ENCODE measurements at regions not wholly inside any gene's neighbourhood (a gene's known extent, or its start where the extent isn't known, plus 50 kb on each side); places are given as distances from the start of the nearest gene placed in this dataset.
"Not testable (repeated sequence)": the region's sequence is repeated elsewhere in the genome, so short reads cannot be mapped to it uniquely, and the experiment has no call there.

- peaks cover 9 to 13% of the 10 kb centered on the region in 2 donors for H3K27me3 Mint-ChIP-seq
These were observed 373.2 kb upstream of the PODXL start for GRCh38 chr7:131929632-131930031.

GRCh38 chr7:131927770-131928423, 371.5 kb upstream of the PODXL start:
- no peaks in the 10 kb centered on the region for H3K36me3 ChIP-seq (ENCODE audit: control insufficient read depth in 2 of 2, extremely low read depth in 1 of 2, insufficient read depth in 1 of 2, low read length in 1 of 2)
- H3K9me3 Mint-ChIP-seq, result peaks cover 0 to 2% (median 0%) of the 10 kb centered on the region in 3 donors
- no peaks in the 10 kb centered on the region for H3K4me1 Mint-ChIP-seq
- H3K27me3 ChIP-seq (replicated peaks in 1 of 2; ENCODE audit: control insufficient read depth in 2 of 2, extremely low read depth in 1 of 2, insufficient read depth in 2 of 2, low read length in 1 of 2), result no peaks in the 10 kb centered on the region
- no peaks in the 10 kb centered on the region for H3K9me3 ChIP-seq
- WGBS (ENCODE audit: insufficient coverage), result 49% methylated on average over 5 of the region's 12 CpGs
- no peak for DNase-seq
- POLR2A ChIA-PET, result no interaction called here
- no peaks in the 10 kb centered on the region for H3K4me1 ChIP-seq (ENCODE audit: control insufficient read depth in 1 of 2, extremely low read depth in 1 of 2, insufficient read depth in 2 of 2, low read length in 2 of 2)
- H3K27me3 Mint-ChIP-seq, result peaks cover 7 to 13% of the 10 kb centered on the region in 2 donors
- no peaks in the 10 kb centered on the region for H3K36me3 Mint-ChIP-seq
- CTCF ChIA-PET, result no interaction called here
- no peak overlapping the region for H3K27ac ChIP-seq (ENCODE audit: low read length)
- H3K4me3 ChIP-seq (ENCODE audit: control insufficient read depth in 1 of 2, extremely low read depth in 1 of 2, low read length in 1 of 2), result no peak overlapping the region
- no peak overlapping the region for H3K4me3 Mint-ChIP-seq
- ATAC-seq (replicated peaks in 1 of 4), result no peak
- H3K27ac Mint-ChIP-seq, result no peak overlapping the region

More at GRCh38 chr7:131929632-131930031, 373.2 kb upstream of the PODXL start:
- Mint-ChIP-seq H3K4me3 (no peak overlapping the region), H3K27ac (no peak overlapping the region), H3K36me3 (no peaks in the 10 kb centered on the region), H3K4me1 (no peaks in the 10 kb centered on the region), H3K9me3 (no peaks in the 10 kb centered on the region)
- no peaks in the 10 kb centered on the region for H3K4me1 ChIP-seq (ENCODE audit: control insufficient read depth in 1 of 2, extremely low read depth in 1 of 2, insufficient read depth in 2 of 2, low read length in 2 of 2)
- H3K27me3 ChIP-seq (replicated peaks in 1 of 2; ENCODE audit: control insufficient read depth in 2 of 2, extremely low read depth in 1 of 2, insufficient read depth in 2 of 2, low read length in 1 of 2), result no peaks in the 10 kb centered on the region
- no peak for ATAC-seq (replicated peaks in 1 of 4)
- H3K27ac ChIP-seq (ENCODE audit: low read length), result no peak overlapping the region
- POLR2A ChIA-PET, result no interaction called here
- CTCF ChIA-PET, result no interaction called here
- H3K36me3 ChIP-seq (ENCODE audit: control insufficient read depth in 2 of 2, extremely low read depth in 1 of 2, insufficient read depth in 1 of 2, low read length in 1 of 2), result no peaks in the 10 kb centered on the region
- H3K9me3 ChIP-seq, result no peaks in the 10 kb centered on the region
- no peak for DNase-seq
- H3K4me3 ChIP-seq (ENCODE audit: control insufficient read depth in 1 of 2, extremely low read depth in 1 of 2, low read length in 1 of 2), result no peak overlapping the region

DNA sequence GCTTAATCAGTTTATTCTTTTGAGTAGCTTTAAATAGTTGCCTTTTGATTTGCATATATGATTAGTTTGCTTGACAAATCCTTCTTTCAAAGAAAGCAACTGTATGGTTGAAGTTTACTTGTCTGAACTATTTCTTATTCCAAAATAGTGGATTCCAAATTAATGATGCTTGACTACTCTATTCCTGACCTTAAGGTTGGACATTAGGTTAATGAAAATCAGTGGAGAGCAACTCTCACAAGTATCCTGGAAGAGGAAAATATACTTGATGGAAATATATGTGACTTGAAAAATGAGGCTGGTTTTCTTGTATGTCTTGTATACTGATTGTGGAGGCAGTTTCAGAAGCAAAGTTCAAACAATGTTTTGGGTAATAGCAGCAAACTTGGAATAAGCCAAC, 369.2 kb upstream of the PODXL start:
- Mint-ChIP-seq H3K36me3 (no peaks in the 10 kb centered on the region), H3K4me3 (no peak overlapping the region), H3K27me3 (peaks cover 2 to 13% of the 10 kb centered on the region in 2 donors), H3K27ac (no peak overlapping the region), H3K9me3 (peaks cover 0 to 7% (median 2%) of the 10 kb centered on the region in 3 donors), H3K4me1 (no peaks in the 10 kb centered on the region)
- H3K27ac ChIP-seq (ENCODE audit: low read length), result no peak overlapping the region
- DNase-seq (no peak), ATAC-seq (replicated peaks in 1 of 4) (no peak)
- no peaks in the 10 kb centered on the region for H3K9me3 ChIP-seq
- no peaks in the 10 kb centered on the region for H3K36me3 ChIP-seq (ENCODE audit: control insufficient read depth in 2 of 2, extremely low read depth in 1 of 2, insufficient read depth in 1 of 2, low read length in 1 of 2)
- H3K27me3 ChIP-seq (replicated peaks in 1 of 2; ENCODE audit: control insufficient read depth in 2 of 2, extremely low read depth in 1 of 2, insufficient read depth in 2 of 2, low read length in 1 of 2), result no peaks in the 10 kb centered on the region
- POLR2A ChIA-PET, result no interaction called here
- no peak overlapping the region for H3K4me3 ChIP-seq (ENCODE audit: control insufficient read depth in 1 of 2, extremely low read depth in 1 of 2, low read length in 1 of 2)
- CTCF ChIA-PET, result no interaction called here
- H3K4me1 ChIP-seq (ENCODE audit: control insufficient read depth in 1 of 2, extremely low read depth in 1 of 2, insufficient read depth in 2 of 2, low read length in 2 of 2), result no peaks in the 10 kb centered on the region

- H3K4me3 ChIP-seq (ENCODE audit: control insufficient read depth in 1 of 2, extremely low read depth in 1 of 2, low read length in 1 of 2), result no peak overlapping the region
- Mint-ChIP-seq H3K27ac (no peak overlapping the region), H3K4me1 (no peaks in the 10 kb centered on the region), H3K9me3 (peaks cover 0 to 7% (median 2%) of the 10 kb centered on the region in 3 donors), H3K36me3 (no peaks in the 10 kb centered on the region), H3K4me3 (peak overlapping the region in 1 of 3 donors; percentile 1), H3K27me3 (peaks cover 1 to 10% of the 10 kb centered on the region in 2 donors)
- no peaks in the 10 kb centered on the region for H3K4me1 ChIP-seq (ENCODE audit: control insufficient read depth in 1 of 2, extremely low read depth in 1 of 2, insufficient read depth in 2 of 2, low read length in 2 of 2)
- DNase-seq, result no peak
- WGBS (ENCODE audit: insufficient coverage), result no CpG with 5 or more reads among the region's 3 CpGs
- ChIA-PET CTCF (no interaction called here), POLR2A (no interaction called here)
- H3K36me3 ChIP-seq (ENCODE audit: control insufficient read depth in 2 of 2, extremely low read depth in 1 of 2, insufficient read depth in 1 of 2, low read length in 1 of 2), result no peaks in the 10 kb centered on the region
- no peaks in the 10 kb centered on the region for H3K9me3 ChIP-seq
- no peak for ATAC-seq (replicated peaks in 1 of 4)
- H3K27me3 ChIP-seq (replicated peaks in 1 of 2; ENCODE audit: control insufficient read depth in 2 of 2, extremely low read depth in 1 of 2, insufficient read depth in 2 of 2, low read length in 1 of 2), result no peaks in the 10 kb centered on the region
- H3K27ac ChIP-seq (ENCODE audit: low read length), result no peak overlapping the region
These were observed 368.4 kb upstream of the PODXL start for GRCh38 chr7:131924857-131925256.

DNA sequence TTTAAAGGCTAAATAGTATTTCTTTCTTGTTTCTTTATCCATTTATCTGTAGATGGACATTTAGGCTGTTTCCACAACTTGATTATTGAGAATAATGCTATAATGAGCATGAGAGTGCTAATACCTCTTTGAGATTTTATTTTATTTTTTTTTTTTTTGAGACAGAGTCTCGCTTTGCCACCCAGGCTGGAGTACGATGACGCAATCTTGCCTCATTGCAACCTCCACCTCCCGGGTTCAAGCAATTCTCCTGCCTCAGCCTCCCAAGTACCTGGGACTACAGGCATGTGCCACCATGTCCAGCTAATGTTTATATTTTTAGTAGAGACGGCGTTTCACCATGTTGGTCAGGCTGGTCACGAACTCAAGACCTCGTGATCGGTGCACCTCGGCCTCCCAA, 366.5 kb upstream of the PODXL start:
- H3K4me1 ChIP-seq (ENCODE audit: control insufficient read depth in 1 of 2, extremely low read depth in 1 of 2, insufficient read depth in 2 of 2, low read length in 2 of 2); H3K27ac ChIP-seq (ENCODE audit: low read length); H3K36me3 ChIP-seq (ENCODE audit: control insufficient read depth in 2 of 2, extremely low read depth in 1 of 2, insufficient read depth in 1 of 2, low read length in 1 of 2); H3K27ac Mint-ChIP-seq; H3K4me1 Mint-ChIP-seq; H3K27me3 ChIP-seq (replicated peaks in 1 of 2; ENCODE audit: control insufficient read depth in 2 of 2, extremely low read depth in 1 of 2, insufficient read depth in 2 of 2, low read length in 1 of 2); H3K27me3 Mint-ChIP-seq; H3K4me3 ChIP-seq (ENCODE audit: control insufficient read depth in 1 of 2, extremely low read depth in 1 of 2, low read length in 1 of 2); DNase-seq; CTCF ChIA-PET; H3K4me3 Mint-ChIP-seq; ATAC-seq (replicated peaks in 1 of 4); H3K36me3 Mint-ChIP-seq; H3K9me3 ChIP-seq; H3K9me3 Mint-ChIP-seq: not testable (repeated sequence)
- POLR2A ChIA-PET, result interaction anchor here in 1 of 2 donors (0.7 kb wide), 1 partner anchor 21 kb away, joined by 11 read pairs; no protein-coding TSS in a partner anchor
- WGBS (ENCODE audit: insufficient coverage), result 95% methylated on average over 7 of the region's 10 CpGs

DNA sequence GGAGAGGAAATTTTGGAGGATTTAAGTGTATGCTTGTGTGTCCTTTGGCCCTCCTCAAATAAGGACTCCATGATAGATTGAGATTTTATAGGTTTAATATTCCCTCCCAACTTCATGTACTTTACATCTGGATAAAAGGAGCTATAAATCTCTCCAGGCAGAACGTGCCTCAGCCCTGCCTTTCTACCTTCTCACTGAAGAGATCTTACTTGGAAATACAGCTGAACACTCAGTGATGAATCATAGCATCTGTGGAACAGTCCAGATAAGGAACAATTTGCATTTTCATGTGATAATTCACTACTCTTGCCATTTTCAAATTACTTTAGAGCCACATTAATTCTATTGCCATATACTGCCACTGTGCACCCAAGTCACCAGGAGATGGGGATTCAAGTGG, 364.6 kb upstream of the PODXL start:
- no peak overlapping the region for H3K27ac ChIP-seq (ENCODE audit: low read length)
- Mint-ChIP-seq H3K27me3 (no peaks in the 10 kb centered on the region), H3K27ac (no peak overlapping the region), H3K4me1 (no peaks in the 10 kb centered on the region), H3K4me3 (no peak overlapping the region), H3K36me3 (no peaks in the 10 kb centered on the region), H3K9me3 (peaks cover 0 to 7% (median 2%) of the 10 kb centered on the region in 3 donors)
- ATAC-seq (replicated peaks in 1 of 4) (no peak), DNase-seq (no peak)
- H3K27me3 ChIP-seq (replicated peaks in 1 of 2; ENCODE audit: control insufficient read depth in 2 of 2, extremely low read depth in 1 of 2, insufficient read depth in 2 of 2, low read length in 1 of 2), result no peaks in the 10 kb centered on the region
- 0% methylated on average over 1 of the region's 1 CpG for WGBS (ENCODE audit: insufficient coverage)
- ChIA-PET POLR2A (interaction anchor here in 1 of 2 donors (0.6 kb wide), 1 partner anchor 106 kb away, joined by 6 read pairs; no protein-coding TSS in a partner anchor), CTCF (no interaction called here)
- no peaks in the 10 kb centered on the region for H3K36me3 ChIP-seq (ENCODE audit: control insufficient read depth in 2 of 2, extremely low read depth in 1 of 2, insufficient read depth in 1 of 2, low read length in 1 of 2)
- no peaks in the 10 kb centered on the region for H3K9me3 ChIP-seq
- no peaks in the 10 kb centered on the region for H3K4me1 ChIP-seq (ENCODE audit: control insufficient read depth in 1 of 2, extremely low read depth in 1 of 2, insufficient read depth in 2 of 2, low read length in 2 of 2)
- no peak overlapping the region for H3K4me3 ChIP-seq (ENCODE audit: control insufficient read depth in 1 of 2, extremely low read depth in 1 of 2, low read length in 1 of 2)
